ENCODE measurements at regions not wholly inside any gene's neighbourhood (a gene's known extent, or its start where the extent isn't known, plus 50 kb on each side); places are given as distances from the start of the nearest gene placed in this dataset.
"Not testable (repeated sequence)": the region's sequence is repeated elsewhere in the genome, so short reads cannot be mapped to it uniquely, and the experiment has no call there.

- no peak overlapping the region for H3K27ac ChIP-seq
- DNase-seq: no peak
- H3K36me3 ChIP-seq: no peaks in the 10 kb centered on the region
- TF ChIP-seq, protein P1, sequence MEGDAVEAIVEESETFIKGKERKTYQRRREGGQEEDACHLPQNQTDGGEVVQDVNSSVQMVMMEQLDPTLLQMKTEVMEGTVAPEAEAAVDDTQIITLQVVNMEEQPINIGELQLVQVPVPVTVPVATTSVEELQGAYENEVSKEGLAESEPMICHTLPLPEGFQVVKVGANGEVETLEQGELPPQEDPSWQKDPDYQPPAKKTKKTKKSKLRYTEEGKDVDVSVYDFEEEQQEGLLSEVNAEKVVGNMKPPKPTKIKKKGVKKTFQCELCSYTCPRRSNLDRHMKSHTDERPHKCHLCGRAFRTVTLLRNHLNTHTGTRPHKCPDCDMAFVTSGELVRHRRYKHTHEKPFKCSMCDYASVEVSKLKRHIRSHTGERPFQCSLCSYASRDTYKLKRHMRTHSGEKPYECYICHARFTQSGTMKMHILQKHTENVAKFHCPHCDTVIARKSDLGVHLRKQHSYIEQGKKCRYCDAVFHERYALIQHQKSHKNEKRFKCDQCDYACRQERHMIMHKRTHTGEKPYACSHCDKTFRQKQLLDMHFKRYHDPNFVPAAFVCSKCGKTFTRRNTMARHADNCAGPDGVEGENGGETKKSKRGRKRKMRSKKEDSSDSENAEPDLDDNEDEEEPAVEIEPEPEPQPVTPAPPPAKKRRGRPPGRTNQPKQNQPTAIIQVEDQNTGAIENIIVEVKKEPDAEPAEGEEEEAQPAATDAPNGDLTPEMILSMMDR (IDR thresholded peaks at IDR 0.05): no peak
- TF ChIP-seq POLR2A (IDR thresholded peaks at IDR 0.05): no peak
- no peak for TF ChIP-seq POLR2AphosphoS5 (IDR thresholded peaks at IDR 0.05)
- no peak for TF ChIP-seq EP300 (IDR thresholded peaks at IDR 0.05)
- no peak overlapping the region for H3K4me3 ChIP-seq
- no peak for ATAC-seq (ENCODE audit: low FRiP score in 2 of 2)
- H3K27me3 ChIP-seq: no peaks in the 10 kb centered on the region
- WGBS, 2 donors: 40 to 53% methylated on average over 1 of the region's 1 CpG
- H3K9me3 ChIP-seq: peaks cover 0 to 18% (median under 1%) of the 10 kb centered on the region in 4 donors
- no peaks in the 10 kb centered on the region for H3K4me1 ChIP-seq
Measured at GRCh38 chr5:12623408-12623807, 719.2 kb upstream of the CTNND2 start.

- Histone ChIP-seq H3K27ac (no peak overlapping the region), H3K4me1 (no peaks in the 10 kb centered on the region), H3K36me3 (no peaks in the 10 kb centered on the region), H3K4me3 (no peak overlapping the region), H3K27me3 (no peaks in the 10 kb centered on the region), H3K9me3 (peaks cover 0 to 4% (median 0%) of the 10 kb centered on the region in 4 donors)
- no peak for ATAC-seq (ENCODE audit: low FRiP score in 2 of 2)
- TF ChIP-seq POLR2A (IDR thresholded peaks at IDR 0.05): no peak
- TF ChIP-seq, protein P1 (IDR thresholded peaks at IDR 0.05): no peak
- TF ChIP-seq POLR2AphosphoS5 (IDR thresholded peaks at IDR 0.05): no peak
- TF ChIP-seq EP300 (IDR thresholded peaks at IDR 0.05): no peak
- 53 to 68% methylated on average over 4 of the region's 4 CpGs for WGBS, 2 donors
- DNase-seq: no peak
Measured at GRCh38 chr5:12616093-12616492, 711.8 kb upstream of the CTNND2 start.

DNA sequence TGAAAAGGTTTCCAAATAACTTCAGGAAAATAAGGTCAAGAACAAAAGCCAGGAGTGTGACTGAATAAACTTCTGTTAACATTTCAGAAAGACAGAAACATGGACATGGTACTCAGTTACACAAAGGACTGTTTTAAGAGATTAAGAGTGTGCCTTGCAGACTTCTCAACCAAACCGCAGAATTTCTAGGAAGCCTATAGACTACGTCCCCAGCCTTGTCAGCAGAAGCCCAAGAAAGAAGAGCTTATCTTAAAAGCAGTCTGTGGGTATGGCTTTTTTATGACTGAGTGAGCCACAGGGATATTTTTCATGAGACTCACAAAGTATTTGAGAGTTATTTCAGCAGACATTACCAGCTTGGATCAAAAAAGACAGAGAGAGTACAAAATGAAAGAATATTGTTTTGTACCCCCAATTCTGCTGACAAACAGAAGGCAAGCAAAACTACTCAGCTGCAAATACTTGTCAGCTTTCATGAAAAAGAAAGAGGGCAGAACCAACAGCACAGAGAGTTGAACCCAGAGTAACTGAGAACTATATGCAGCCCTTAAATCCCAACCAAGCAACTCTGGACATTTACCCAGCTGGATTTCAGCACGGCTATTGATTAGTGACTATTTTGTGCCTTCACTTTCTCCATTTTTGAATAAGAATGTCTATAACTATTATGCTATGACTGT, 711.0 kb upstream of the CTNND2 start:
- H3K36me3 ChIP-seq: no peaks in the 10 kb centered on the region
- H3K4me3 ChIP-seq: no peak overlapping the region
- no peak for DNase-seq
- H3K9me3 ChIP-seq: peaks cover 0 to 4% (median 0%) of the 10 kb centered on the region in 4 donors
- H3K27me3 ChIP-seq: no peaks in the 10 kb centered on the region
- WGBS, 2 donors: 42 to 55% methylated on average over 3 of the region's 3 CpGs
- no peaks in the 10 kb centered on the region for H3K4me1 ChIP-seq
- H3K27ac ChIP-seq: no peak overlapping the region
- ATAC-seq (ENCODE audit: low FRiP score in 2 of 2): no peak
- TF ChIP-seq, protein P1 (IDR thresholded peaks at IDR 0.05): no peak
- no peak for TF ChIP-seq POLR2A (IDR thresholded peaks at IDR 0.05)
- TF ChIP-seq POLR2AphosphoS5 (IDR thresholded peaks at IDR 0.05): no peak
- no peak for TF ChIP-seq EP300 (IDR thresholded peaks at IDR 0.05)

DNA sequence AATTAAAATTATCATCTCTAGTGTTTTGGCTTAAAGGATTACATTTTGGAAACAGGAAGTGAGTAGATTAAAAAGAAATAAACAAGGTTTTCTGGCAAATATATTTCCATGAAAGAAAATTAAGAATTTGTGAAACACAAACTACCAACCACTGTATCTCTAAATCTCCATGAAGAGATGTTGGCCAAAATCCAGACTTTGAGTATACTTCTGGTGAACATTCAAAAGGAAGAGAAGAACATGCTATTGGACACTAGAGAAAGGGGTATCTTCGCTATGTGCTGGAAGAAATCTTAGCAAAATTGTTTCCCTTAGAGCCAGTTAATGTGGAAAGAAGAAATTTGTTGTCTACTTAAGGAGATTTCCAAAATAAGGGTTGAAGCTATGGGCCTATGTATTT, 710.4 kb upstream of the CTNND2 start:
- no peaks in the 10 kb centered on the region for H3K36me3 ChIP-seq
- H3K4me1 ChIP-seq: no peaks in the 10 kb centered on the region
- H3K27me3 ChIP-seq: no peaks in the 10 kb centered on the region
- TF ChIP-seq, protein P1 (IDR thresholded peaks at IDR 0.05): no peak
- no peak for TF ChIP-seq POLR2A (IDR thresholded peaks at IDR 0.05)
- no peak for TF ChIP-seq EP300 (IDR thresholded peaks at IDR 0.05)
- no peak for TF ChIP-seq POLR2AphosphoS5 (IDR thresholded peaks at IDR 0.05)
- WGBS, 2 donors: 63 to 72% methylated on average over 1 of the region's 1 CpG
- H3K27ac ChIP-seq: no peak overlapping the region
- H3K4me3 ChIP-seq: no peak overlapping the region
- peaks cover 0 to 4% (median 0%) of the 10 kb centered on the region in 4 donors for H3K9me3 ChIP-seq
- DNase-seq (no peak), ATAC-seq (ENCODE audit: low FRiP score in 2 of 2) (no peak)

DNA sequence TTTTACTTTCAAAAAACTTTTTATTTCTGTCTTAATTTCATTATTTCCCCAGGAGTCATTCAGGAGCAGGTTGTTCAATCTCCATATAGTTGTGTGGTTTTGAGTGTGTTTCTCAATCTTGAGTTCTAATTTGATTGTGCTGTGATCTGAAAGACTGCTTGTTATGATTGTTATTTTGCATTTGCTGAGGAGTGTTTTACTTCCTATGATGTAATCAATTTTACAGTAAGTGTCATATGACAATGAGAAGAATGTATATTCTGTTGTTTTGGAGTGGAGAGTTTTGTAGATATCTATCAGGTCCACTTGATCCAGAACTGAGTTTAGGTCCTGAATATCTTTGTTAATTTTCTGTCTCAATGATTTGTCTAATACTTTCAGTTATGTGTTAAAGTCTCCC, 706.9 kb upstream of the CTNND2 start:
- TF ChIP-seq POLR2A (IDR thresholded peaks at IDR 0.05): no peak
- TF ChIP-seq POLR2AphosphoS5 (IDR thresholded peaks at IDR 0.05): no peak
- TF ChIP-seq, protein P1 (IDR thresholded peaks at IDR 0.05): no peak
- no peak for TF ChIP-seq EP300 (IDR thresholded peaks at IDR 0.05)
- no peak overlapping the region for H3K27ac ChIP-seq
- H3K4me1 ChIP-seq: no peaks in the 10 kb centered on the region
- no peaks in the 10 kb centered on the region for H3K27me3 ChIP-seq
- ATAC-seq (ENCODE audit: low FRiP score in 2 of 2) (no peak), DNase-seq (no peak)
- no peaks in the 10 kb centered on the region for H3K36me3 ChIP-seq
- H3K4me3 ChIP-seq: no peak overlapping the region
- H3K9me3 ChIP-seq: no peaks in the 10 kb centered on the region

DNA sequence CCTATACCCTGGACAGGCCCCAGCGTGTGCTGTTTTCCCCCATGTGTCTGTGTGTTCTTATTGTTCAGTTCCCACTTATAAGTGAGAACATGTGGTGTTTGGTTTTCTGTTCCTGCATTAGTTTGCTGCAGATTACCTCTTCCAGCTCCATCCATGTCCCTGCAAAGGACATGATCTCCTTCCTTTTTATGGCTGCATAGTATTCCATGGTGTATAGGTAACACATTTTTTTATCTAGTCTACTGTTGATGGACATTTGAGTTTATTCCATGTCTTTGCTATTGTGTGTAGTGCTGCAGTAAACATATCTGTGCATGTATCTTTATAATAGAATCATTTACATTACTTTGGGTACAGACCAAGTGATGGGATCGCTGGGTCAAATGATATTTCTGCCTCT, 703.6 kb upstream of the CTNND2 start:
- not testable (repeated sequence) for H3K27ac ChIP-seq; ATAC-seq (ENCODE audit: low FRiP score in 2 of 2); H3K4me3 ChIP-seq; H3K36me3 ChIP-seq; H3K9me3 ChIP-seq; H3K4me1 ChIP-seq; H3K27me3 ChIP-seq; DNase-seq
- 39 to 46% methylated on average over 2 of the region's 2 CpGs for WGBS, 2 donors

Data from upper lobe of left lung (tissue), 6 donors.